GM21381 (cell line): ENCODE measurements at regions not wholly inside any gene's neighbourhood (a gene's known extent, or its start where the extent isn't known, plus 50 kb on each side); places are given as distances from the start of the nearest gene placed in this dataset.

Experiments used
- ATAC-seq: cut with Tn5 transposase; IDR thresholded peaks from one replicate; pipeline ENCODE4 v1.9.1; 2021; ENCODE audit warnings: mild to moderate bottlenecking, moderate library complexity; ENCODE audit not compliant: unreplicated experiment

DNA sequence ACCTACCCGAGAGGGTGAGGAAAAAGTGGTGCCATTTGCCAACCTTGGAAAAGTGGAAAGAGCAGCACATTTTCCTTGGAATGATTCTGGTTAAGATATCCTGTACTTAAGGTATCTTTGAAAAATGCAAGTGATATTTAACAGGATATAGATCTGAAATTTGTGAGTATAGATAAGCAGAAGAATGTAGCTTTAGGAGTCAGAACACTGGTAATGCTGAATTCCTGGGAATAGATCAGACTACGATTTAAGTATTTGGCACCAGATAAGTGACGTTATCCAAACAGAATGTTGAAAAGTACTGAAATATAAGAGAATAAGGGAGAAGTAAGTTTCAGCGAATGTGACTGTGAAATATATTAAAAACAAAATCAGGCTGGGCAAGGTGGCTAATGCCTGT lies 210.1 kb downstream of the PCDH7 start:
- no peak for ATAC-seq

DNA sequence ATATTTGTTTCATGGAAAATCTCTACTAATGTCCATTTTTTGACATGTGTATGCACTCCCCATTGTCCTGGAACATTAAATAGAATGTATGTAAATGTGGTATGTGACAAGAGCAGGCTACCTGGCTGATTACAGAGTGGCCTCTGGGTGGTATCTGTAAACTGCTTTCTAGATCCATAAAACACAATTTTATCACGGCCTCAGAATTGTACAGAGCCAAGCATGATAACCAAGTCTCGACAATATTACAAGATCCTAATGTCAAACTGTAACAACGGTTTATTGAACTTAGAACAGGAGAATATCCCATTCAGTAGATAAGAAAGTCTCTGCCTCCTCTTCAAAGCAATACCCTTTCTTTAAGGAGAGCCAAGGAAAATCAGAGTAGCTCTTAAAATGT lies 212.4 kb downstream of the PCDH7 start:
- no peak for ATAC-seq

DNA sequence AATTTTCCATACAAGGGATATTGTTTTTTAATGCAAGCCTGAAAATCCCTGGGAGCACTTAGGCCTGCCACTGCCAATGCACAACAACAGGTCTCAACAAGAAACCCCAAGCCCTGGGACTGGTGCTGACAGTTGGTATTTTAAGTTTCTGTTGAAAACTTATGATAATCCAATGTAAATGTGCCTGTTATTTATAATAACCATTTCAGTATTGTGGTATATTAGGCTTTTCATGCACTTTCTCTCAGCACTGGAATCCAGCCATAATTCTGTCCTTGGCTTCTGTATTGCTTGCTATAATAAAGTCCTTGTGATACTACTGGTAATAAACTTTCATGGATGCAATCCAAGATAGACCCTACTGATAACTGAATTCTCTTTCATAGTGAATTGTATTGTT lies 218.9 kb downstream of the PCDH7 start:
- no peak for ATAC-seq

DNA sequence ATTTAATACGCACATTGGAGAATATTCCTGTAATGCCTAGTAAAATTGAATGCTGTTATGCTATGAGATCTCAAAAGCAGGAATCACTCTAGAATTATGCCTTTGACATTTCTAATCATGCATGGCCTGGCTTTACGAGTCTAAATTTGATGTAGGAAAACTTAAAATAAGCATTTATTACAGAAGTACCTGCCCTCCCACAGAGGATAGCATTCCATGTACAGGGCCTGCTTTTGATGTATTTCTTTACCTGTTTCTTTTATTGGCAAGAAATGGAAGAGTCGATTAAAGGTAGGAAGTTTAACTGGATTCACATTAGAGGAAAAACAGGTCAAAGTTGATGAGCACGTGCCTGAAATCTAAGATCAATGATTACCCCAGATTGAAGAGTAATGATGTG lies 219.5 kb downstream of the PCDH7 start:
- ATAC-seq, result no peak

DNA sequence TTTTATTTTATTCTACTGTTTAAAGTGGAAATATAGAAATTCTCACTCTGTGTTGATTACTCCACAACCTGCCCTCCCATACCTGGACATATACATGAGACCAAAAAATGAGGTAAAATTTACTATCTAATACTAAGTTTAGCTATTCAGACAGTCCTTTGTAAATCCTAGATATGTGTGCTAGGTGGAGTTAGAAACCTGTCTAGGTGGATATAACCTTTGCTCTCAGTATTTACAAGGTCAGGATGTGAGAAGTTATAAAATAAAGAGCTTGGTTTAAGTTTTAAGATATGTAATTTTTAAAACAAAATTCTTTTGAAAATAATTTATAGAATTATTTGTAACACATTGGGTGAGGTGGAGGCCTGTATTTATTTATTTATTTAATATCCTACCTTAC lies 221.5 kb downstream of the PCDH7 start:
- ATAC-seq, result no peak

DNA sequence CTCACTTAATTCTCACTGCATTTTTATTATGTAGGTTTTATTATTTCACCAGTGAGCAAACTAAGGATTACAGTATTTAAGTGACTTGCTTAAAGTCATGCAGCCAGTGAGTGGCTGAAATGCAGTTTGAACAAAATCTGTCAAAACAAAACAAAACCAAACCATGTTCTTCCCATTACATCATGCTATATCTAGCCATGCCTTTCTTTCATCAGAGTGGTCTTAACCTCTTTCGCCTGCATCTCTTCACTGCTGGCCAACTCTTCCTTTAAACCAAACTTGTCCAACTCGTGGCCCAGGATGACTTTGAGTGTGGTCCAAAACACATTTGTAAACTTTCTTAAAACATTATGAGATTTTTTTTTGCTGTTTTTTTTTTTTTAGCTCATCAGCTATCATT lies 223.2 kb downstream of the PCDH7 start:
- no peak for ATAC-seq

DNA sequence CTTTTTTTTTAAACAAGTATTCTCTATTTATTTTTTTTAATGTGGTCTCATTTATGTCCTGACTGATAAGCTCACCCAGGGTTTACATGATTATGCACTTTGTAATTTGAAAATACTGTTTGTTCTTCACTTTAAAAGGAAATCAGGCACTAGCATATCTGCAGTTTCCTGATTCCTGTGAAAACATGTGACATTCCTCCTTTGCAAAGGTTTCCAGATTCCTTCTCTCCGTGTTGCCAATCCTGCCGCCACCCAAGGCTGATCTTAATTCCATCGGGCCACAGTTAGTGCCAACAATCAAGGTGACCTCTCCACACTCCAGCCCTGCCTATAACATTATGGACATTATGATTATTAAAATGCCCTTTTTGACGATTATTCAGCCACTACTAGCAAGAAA lies 225.4 kb downstream of the PCDH7 start:
- ATAC-seq, result no peak

DNA sequence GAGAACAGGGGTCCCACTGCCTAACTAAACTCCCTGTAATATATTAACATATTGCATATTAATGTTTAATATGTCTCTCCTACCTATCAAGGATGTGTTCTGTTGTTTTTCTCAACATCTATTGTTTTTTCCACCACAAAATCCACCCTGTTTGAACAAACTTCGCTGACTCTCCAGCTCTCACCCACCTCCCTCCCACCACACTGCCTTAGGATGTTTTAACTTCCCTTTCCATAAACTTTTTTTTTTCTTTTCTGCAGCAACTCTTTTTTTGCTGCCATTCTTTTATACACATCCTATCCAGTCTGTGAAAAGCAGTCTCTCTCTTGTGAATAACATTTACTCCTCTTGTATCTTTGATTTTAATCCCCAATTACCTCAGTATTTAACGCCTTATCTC lies 226.1 kb downstream of the PCDH7 start:
- no peak for ATAC-seq

DNA sequence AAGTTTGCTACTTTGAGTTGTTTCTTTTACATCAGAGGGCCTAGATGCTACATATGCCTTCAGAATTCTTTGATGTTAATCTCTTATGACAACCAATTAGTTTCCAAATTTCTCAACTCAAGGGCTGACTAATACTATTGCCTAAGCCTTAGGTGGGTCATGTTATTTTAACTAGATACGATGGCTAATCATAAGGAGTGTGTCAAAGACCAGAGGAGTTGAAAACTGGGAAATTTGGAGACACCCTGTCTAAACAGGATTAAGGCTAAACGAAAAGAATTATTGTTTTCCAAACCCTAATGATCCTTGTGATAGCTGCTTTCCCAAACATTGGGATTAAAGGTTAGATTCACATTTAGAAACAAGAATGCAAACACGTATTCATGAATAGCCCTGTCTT lies 228.5 kb downstream of the PCDH7 start:
- ATAC-seq, result no peak

DNA sequence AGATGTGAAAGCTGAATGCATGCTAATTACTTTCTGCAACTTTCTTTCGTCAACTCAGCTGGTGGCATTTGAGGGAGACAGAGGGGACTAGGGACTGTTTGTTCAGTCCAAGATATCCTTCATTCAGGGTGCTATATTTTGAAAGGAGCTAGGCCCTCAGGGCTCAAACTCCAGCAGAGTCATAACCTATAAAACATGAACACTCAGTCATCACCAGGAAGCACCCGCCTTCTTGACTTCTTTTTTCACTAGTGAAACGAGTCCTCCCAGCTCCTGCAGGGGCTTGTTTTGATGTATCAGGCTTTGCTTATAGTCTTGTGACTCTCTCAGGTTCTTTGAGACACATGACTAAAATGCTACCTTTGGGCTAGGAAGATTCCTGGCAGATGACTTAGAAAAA lies 230.6 kb downstream of the PCDH7 start:
- no peak for ATAC-seq

DNA sequence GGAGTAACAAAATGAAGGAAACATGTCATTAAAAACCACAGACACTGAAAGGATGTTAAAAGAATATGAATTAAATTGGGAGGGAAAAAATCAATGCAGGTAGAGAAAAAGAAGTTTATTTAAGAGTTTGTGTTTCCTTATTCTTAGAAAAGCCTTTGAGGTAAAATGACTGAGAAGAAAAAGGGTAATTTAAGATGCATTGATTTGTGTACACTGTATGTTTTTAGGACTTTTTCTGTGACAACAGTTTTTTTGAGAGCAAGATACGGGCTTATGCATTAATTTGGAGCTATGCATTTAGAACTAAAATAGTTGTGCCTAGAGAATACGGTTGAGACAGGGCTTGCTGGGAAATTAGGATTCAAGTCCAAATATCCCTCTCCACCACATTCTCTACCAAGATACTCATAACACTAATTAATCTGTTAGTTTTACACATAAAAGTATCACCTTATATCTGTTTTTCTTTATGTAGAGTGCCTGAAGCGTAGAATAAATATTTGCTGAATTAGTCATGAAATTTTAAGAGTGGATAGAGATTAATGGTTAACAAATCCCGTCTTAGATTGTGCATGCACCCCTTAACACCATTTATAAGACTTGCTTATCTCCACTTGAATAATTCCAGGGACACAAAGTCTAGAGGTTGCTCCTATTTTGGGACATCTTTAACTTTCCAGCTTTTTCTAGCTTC lies 232.5 kb downstream of the PCDH7 start:
- no peak for ATAC-seq

DNA sequence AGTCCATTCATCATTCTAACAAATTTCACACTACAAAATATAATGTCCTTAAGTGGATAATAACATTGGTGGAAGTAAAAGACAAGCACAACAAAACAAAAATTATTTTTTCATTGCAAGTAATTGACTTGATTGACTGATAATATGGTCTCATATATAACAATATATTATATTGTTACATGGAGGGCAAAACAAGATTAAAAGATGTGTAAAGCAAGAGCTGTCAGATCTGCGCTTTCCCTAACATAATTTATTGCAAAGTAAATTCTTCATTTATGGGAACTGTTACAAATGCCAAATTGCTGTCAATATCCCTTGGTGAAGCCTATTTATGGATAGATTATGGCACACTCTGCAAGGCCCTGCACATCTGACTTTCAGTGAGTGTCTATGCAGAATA lies 233.6 kb downstream of the PCDH7 start:
- no peak for ATAC-seq

DNA sequence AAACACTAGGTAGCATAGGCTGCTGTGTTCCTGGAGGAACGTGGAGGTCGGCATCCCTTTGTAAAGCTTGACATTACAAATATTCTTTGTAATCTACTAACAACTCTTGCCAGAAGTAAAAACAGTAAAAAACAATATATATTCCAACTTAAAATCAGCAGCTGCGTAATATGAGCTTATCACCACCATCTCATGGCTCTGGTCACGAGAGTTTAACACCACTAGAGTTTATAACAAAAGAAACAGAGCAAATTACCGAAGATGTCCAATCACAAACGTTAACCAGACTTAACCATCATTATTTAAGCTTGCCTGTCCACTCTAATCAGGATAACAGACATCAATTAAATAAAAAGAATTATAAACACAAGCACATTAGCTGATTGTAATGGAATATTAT lies 236.7 kb downstream of the PCDH7 start:
- no peak for ATAC-seq

DNA sequence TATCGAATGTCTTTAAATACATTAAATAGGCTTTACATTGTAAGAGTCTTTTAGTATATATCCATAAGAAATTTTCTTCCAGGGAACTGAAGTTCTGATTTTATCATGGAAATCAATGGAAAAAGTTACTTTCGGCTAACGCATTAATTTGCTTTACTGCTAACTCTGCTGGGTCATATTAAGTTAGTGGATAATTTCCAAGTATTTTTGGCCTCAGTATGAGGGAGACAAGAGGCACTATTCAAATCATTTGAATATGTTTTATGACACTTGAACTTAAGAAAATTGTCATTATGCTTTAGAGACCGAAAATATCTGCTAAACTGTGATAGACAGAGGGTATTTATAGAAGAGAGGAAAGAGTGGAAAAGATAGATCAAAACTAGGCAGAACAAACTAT lies 237.5 kb downstream of the PCDH7 start:
- no peak for ATAC-seq

DNA sequence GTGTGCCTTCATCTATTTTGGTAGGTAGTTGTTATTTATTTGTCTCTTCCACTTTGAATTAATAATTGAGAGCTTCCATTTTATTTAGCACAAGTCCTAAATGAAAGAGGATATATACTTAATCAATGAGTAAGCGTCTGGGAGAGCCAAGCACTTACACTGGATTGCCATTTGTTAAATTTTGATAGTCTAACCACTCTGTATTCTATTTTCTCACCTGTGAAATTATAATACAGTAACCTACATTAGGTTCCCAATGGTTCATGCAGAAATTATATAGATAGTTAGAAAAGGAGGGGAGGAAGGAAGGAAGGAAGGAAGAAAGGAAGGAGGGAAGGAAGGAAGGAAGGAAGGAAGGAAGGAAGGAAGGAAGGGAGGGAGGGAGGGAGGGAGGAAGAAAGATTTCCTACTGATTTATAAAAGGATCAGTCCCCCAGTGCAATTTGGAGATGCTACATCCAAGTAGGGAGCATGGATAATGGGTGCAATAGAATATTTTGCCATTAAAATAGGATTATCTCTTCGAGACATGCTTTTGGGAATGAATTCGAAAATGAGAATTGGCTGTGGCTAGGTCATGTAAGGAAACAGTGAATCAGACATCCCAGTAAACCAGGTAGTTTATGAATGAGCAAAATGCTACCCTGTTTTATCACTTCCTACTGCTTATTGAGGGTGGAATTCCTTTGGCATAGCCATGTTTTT lies 239.8 kb downstream of the PCDH7 start:
- no peak for ATAC-seq

DNA sequence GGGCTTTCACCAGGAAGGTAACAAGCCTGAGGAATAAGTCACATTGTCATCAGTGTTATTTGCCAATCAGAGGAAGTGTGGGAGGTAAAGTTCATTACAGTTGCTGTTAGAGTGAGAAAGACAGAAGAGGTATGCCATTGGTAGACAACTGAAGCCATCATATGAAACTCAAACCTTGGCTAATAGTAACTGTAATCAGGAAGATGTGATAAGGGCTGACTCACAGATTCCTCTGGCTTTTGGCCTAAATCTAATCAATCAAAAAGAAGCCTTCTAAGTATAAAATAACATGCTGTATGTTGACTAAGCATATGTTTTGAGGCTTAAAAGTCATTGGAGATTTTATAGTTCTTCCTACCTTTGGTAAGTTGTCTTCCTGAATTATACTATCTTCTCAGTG lies 242.8 kb downstream of the PCDH7 start:
- no peak for ATAC-seq

DNA sequence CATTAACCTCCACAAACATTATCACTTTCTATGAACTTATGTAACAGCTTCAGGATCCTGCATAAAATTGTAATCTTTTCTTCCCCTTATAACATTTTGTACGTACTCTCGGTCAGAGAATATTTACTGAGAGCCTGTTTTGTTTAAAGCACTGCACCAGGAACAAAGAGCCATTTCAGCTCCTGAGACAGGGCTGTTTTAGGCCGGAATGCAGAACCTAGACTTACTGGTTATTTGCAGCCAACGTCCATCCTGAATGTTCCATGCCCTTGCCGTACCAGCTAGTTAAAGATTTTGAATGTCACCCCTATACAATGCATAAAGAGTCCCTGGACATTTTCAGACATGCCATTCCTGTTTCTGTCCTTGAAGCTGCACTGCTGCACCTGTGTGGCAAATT lies 248.8 kb downstream of the PCDH7 start:
- ATAC-seq, result no peak

DNA sequence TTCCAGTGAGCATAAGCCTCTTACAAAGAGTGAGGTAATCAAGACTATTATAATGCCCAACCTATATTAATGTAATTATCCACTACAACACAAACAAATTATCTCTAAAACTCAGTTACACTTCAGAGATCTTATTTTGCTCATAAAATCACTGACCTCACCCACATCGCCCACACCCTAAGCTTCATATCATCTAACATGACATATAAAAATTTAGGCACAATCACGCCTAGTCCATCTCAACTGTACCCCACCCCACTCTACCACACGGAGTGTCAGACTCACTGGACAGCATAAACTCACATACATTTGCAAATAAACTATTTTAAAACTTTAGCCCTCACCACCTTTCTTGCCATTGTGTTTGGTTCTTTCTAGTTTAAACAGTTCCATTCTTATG lies 252.4 kb downstream of the PCDH7 start:
- no peak for ATAC-seq

DNA sequence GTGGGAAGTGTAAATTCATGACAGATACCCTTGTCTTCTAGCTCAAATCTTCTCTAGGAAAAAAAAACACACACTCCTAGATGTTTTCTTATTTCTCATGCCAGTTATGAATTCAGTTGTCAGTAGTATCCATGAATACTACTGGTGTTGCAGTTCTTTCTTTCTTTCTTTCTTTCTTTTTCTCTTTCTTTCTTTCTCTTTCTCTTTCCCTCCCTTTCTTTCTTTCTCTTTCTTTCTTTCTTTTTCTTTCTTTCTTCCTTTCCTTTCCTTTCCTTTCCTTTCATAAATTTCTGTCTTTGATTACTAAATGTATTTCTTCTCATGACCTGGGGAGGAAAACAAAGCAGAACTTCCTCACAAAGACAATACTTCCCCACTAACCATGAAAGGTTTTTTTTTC lies 253.8 kb downstream of the PCDH7 start:
- no peak for ATAC-seq

DNA sequence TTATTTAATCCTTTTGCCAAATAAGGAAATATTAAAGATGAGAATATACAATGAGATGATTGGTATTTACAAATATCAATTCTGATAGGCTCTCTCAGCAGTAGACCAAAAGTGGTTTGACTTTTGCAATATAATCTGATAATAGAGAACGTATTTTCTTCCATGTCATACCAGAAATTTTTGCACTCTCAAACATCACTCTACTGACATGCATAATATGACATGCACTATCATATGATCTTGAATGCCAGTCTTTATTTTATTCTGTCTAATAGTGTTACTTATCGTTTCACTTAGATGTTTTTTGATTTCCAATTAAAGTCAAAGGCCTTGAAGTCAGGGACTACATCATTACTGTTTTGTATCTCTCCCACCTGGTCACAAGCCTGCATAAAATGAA lies 259.2 kb downstream of the PCDH7 start:
- no peak for ATAC-seq

DNA sequence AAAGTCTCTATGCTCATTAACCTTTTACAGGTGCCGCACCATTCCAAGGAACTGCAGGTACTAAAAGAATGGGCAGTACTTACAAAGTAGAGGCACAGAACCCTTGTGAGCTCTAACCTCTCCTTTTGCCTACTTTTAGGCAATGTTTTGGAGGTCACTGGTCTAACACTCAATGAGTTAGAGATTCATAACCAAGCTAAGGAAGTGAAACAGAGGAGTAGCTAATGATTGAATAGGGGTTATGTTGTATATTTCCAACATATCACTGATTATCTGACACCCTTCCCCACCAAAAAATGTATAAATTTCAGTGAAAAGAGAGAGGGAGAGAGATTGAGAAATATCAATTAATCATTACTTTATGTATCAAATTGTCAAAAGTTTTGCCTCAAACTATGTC lies 269.3 kb downstream of the PCDH7 start:
- no peak for ATAC-seq

DNA sequence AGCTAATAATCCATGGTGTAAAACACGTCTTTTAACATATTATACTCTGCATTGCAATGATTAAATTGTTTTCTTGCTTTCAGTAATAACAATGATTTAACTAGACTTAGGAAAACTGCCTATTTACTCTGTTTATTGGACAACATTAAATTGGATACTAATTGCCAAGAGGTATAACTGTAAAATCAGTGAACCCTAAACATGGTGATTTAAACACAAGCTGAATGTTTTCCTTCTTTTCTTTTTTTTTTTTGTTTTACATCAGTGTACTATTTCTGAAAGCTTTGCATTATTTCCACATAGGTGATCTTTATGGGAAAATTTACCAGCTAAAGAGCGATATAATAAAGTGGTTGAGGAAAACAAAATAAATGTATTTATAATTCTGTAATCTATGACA lies 276.7 kb downstream of the PCDH7 start:
- ATAC-seq, result no peak

DNA sequence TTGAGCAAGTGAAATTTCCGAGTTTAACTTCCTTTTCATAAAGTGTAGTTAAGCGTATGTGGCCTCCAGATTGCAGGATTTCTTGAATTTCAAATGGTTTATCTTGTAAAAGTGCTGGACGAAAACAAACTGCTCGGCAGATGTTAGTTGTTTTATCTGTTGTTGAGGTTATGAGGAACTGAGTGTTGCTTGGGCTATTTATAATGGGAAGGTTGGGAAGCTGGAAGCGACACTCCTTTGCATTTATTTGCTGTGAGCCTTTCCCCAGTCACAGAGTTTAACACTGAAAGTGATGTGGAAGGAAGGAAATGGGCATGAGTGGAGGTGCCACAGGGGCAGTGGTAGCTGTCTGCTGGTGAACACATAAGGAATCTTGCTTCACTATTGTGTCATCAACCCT lies 284.9 kb downstream of the PCDH7 start:
- no peak for ATAC-seq
